VCaP (cell line): ENCODE measurements at regions not wholly inside any gene's neighbourhood (a gene's known extent, or its start where the extent isn't known, plus 50 kb on each side); places are given as distances from the start of the nearest gene placed in this dataset.

Experiments used
- H3K27ac ChIP-seq: fragments of 450-650 bp; 2 replicates; pipeline ENCODE4 v1.5.1; 2017
- CTCF ChIP-seq: fragments of 450-650 bp; conservative IDR thresholded peaks from 2 replicates; pipeline ENCODE4 v1.5.1; 2017; ENCODE audit warnings: mild to moderate bottlenecking, moderate library complexity

- H3K27ac ChIP-seq = no peak overlapping the region
- TF ChIP-seq CTCF = no peak
Observed at GRCh38 chr2:133859578-133859977, 291.3 kb upstream of the NCKAP5 start.

DNA sequence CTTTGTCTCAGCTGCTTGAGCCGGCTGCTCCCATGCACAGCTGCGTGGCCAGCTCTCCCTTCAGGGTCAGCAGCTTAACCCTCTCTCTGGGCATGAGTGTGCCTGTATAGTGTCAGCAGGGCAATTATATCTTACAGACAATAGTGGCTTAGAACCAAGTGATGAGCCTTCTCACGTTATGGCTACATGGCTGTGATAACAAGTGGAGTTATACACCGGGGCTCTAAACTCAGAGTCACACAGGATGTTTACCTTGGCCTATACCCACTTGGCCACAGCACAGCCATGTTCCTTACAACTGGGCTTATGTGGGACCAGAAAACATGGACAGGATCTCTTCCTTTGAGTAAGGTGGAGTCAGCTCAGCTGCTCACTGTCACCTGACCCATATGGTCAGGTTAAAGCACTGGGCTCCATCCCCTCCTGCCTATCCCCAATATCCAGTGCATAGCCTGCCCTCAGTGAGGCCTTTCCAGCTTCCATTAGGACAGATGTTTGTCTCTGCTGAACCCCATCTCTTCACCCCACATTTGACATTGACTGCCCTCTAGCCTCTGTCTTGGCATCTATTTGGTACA lies 294.2 kb upstream of the NCKAP5 start:
- TF ChIP-seq CTCF = no peak
- no peak overlapping the region for H3K27ac ChIP-seq

DNA sequence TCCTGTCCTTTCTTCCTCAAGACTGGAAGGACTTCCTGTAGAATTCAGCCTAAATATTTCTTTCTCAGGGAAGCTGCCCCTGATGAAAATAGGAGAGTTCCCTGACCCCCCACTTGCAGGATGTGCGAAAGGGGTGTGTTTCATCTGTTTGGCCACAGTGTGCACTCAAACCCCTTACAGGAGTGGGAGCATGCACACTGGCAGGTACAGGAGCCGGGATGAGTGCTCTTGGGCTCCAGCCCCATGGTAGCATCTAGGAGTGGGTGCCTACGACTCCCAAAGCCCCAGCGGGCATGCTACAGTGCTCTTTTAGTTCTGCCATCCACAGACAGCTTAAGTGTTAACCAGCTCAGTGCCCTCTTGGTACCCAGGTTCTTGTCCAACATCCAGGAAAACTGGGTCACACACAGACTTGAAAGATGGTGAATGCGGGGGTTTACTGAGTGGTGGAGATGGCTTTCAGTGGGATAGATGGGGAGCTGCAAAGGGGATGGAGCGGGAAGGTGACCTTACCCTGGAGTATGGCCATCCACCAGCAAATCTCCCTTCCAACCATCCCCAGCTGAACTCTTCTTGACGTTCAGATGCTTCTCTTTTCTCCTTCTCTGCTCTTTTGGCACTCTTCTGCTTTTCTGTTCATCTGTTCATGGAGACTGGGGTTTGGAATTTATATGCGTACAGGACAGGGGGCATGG lies 295.0 kb upstream of the NCKAP5 start:
- no peak for TF ChIP-seq CTCF
- no peak overlapping the region for H3K27ac ChIP-seq

DNA sequence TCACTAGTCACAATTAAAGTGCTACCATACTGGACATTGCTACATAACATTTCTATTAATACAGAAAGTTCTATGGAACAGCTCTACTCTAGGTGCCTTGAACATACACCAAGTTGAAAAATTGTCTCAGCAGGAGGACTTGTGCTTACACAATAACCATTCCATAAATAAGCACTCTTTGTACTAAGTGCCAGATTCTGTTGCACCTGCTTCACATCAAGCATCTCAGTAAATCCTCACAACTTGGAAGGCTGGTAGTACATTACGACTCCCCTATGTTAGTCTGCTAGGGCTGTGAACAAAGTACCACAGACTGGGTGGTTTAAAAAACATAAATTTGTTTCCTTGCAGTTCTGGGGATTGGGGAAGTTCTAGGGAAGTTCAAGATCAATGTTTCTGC lies 296.9 kb upstream of the NCKAP5 start:
- no peak for TF ChIP-seq CTCF
- H3K27ac ChIP-seq = no peak overlapping the region

GRCh38 chr2:133867166-133867565 lies 298.9 kb upstream of the NCKAP5 start:
- H3K27ac ChIP-seq = no peak overlapping the region
- no peak for TF ChIP-seq CTCF

- H3K27ac ChIP-seq = no peak overlapping the region
- no peak for TF ChIP-seq CTCF
Observed at GRCh38 chr2:133871545-133872209, 303.4 kb upstream of the NCKAP5 start.

DNA sequence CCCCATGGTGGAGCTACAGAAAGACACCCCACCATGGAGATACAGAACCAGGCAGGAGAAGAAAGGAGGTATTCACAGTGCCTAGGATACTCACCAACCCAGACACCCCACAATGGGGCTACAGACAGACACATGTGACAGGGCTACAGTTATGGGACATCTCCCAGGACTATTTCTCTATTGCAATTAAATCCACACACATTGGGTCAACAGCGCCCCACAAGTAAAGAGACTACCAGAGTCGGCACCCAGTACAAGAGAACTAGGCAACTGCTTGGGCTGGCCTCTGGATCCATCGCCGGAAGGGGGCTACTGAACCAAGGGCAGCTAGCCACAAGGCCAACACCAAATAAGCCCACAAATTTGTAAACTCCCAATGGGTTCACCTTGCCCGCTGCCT lies 310.1 kb upstream of the NCKAP5 start:
- H3K27ac ChIP-seq = no peak overlapping the region
- no peak for TF ChIP-seq CTCF
